PC-3 (cell line): ENCODE measurements at regions not wholly inside any gene's neighbourhood (a gene's known extent, or its start where the extent isn't known, plus 50 kb on each side); places are given as distances from the start of the nearest gene placed in this dataset.
A peak's percentile ranks its signal among the peaks of the same experiment; 100 is the strongest.

ENCODE experiments used
- ATAC-seq: fragments of 200-7000 bp; cut with Tn5 transposase; 2 replicates; pipeline ENCODE4 v1.9.1; 2020; ENCODE audit warnings: mild to moderate bottlenecking, moderate library complexity
- BruUV-seq: library from RNA; stranded (reverse); fragments of 400-500 nt; replicated peaks from 2 replicates; lab custom pipeline; 2021; lab: Mats Ljungman, UMichigan
- CTCF ChIA-PET: fragments of 300-600 bp; sonication (Branson Sonifier 250); formaldehyde crosslinking; loops from one replicate; lab custom pipeline; 2022; ENCODE audit warnings: antibody characterized with exemption; lab: Charles Lee
- POLR2A ChIA-PET: fragments of 300-600 bp; sonication (Branson Sonifier 250); formaldehyde crosslinking; loops from one replicate; lab custom pipeline; 2022; ENCODE audit warnings: antibody characterized with exemption; ENCODE audit not compliant: unreplicated experiment; lab: Charles Lee
- DNase-seq: peaks from one replicate; pipeline ENCODE4 v3.0.0-alpha.2; 2015
- H2AFZ ChIP-seq: fragments of 300-600 bp; sonication (generic); 2 replicates; pipeline ENCODE4 v1.6.0; 2016; ENCODE audit warnings: antibody characterized with exemption, low read length
- H3F3A ChIP-seq: fragments of 300-600 bp; sonication (generic); one replicate; pipeline ENCODE4 v1.6.0; 2017; ENCODE audit warnings: antibody characterized with exemption, low read length, control low read depth, mild to moderate bottlenecking; ENCODE audit not compliant: unreplicated experiment
- H3K27ac ChIP-seq: fragments of 300-600 bp; sonication (generic); 2 replicates; pipeline ENCODE4 v1.5.1; 2016; ENCODE audit warnings: mild to moderate bottlenecking, low read length
- H3K27me3 ChIP-seq: fragments of 300-600 bp; sonication (generic); 2 replicates; pipeline ENCODE4 v1.6.1; 2016; ENCODE audit warnings: low read length, mixed read lengths
- H3K36me3 ChIP-seq: fragments of 300-600 bp; sonication (generic); 2 replicates; pipeline ENCODE4 v1.6.1; 2016; ENCODE audit warnings: low read depth, mixed run types, low read length, mixed read lengths
- H3K4me1 ChIP-seq: fragments of 300-600 bp; sonication (generic); 2 replicates; pipeline ENCODE4 v1.5.1; 2016; ENCODE audit warnings: low read length; ENCODE audit not compliant: insufficient read depth
- H3K4me2 ChIP-seq: fragments of 300-600 bp; sonication (generic); 2 replicates; pipeline ENCODE4 v1.6.0; 2016; ENCODE audit warnings: low read length
- H3K4me3 ChIP-seq: fragments of 300-600 bp; sonication (generic); 2 replicates; pipeline ENCODE4 v1.5.1; 2016; ENCODE audit warnings: mild to moderate bottlenecking, low read length, mixed read lengths
- H3K79me2 ChIP-seq: fragments of 300-600 bp; sonication (generic); 2 replicates; pipeline ENCODE4 v1.6.1; 2017; ENCODE audit warnings: low read length, mixed read lengths
- H3K9ac ChIP-seq: fragments of 300-600 bp; sonication (generic); 2 replicates; pipeline ENCODE4 v1.6.0; 2016; ENCODE audit warnings: mild to moderate bottlenecking, low read length
- H3K9me2 ChIP-seq: fragments of 300-600 bp; sonication (generic); replicated peaks from 2 replicates; pipeline ENCODE4 v1.6.1; 2016; ENCODE audit warnings: mixed run types, low read length, mixed read lengths
- H3K9me3 ChIP-seq: fragments of 300-600 bp; sonication (generic); 2 replicates; pipeline ENCODE4 v1.6.1; 2016; ENCODE audit warnings: low read length, mixed read lengths
- H4K20me1 ChIP-seq: fragments of 300-600 bp; sonication (generic); 2 replicates; pipeline ENCODE4 v1.6.1; 2016; ENCODE audit warnings: low read length, mixed read lengths
- EZH2 ChIP-seq: fragments of 300-600 bp; sonication (generic); IDR thresholded peaks from one replicate; pipeline ENCODE4 v1.6.1; 2017; ENCODE audit warnings: antibody characterized with exemption, mild to moderate bottlenecking, low read length; ENCODE audit not compliant: unreplicated experiment
- EZH2phosphoT487 ChIP-seq: fragments of 300-600 bp; sonication (generic); IDR thresholded peaks from 2 replicates; pipeline ENCODE4 v1.6.1; 2018; ENCODE audit warnings: mild to moderate bottlenecking, antibody characterized with exemption, low read length, borderline replicate concordance
- intact Hi-C: fragments of 100-400 bp; cut with micrococcal nuclease; formaldehyde crosslinking; loops from 2 replicates; pipeline ENCODE4 v1.9.0; 2023
- TF ChIP-seq, protein P1 (sequence below): fragments of 300-600 bp; sonication (generic); conservative IDR thresholded peaks from 2 replicates; pipeline ENCODE4 v1.5.1; 2017; ENCODE audit warnings: antibody characterized with exemption, low read depth, mild to moderate bottlenecking, low read length

DNA sequence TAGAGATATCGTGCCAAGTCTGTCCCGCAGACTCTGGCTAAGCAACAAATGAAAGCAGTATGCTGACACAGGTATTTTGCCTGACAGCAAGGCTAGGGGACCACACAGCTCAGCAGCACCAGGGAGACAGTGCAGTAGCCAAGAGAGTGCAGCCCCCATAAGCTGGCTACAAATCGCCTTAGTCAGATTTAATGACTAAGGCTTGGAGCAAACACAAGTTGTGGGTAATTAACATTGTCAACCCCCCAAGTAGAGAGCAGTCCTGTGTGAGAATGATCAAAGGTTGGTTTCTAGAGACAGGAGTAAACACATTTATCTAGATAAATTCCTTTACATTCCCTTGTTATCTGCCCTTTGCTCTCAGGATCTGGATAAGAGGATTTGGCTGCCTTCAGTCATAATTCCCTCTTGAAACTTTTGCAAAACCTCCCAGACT, 1434.5 kb upstream of the CDH6 start:
- CTCF ChIA-PET, result no interaction called here
- H3K79me2 ChIP-seq, result no peaks in the 10 kb centered on the region
- no peak overlapping the region for H3K9ac ChIP-seq
- DNase-seq, result no peak
- POLR2A ChIA-PET, result no interaction called here
- H3K4me2 ChIP-seq, result no peak overlapping the region
- H3K4me3 ChIP-seq, result no peak overlapping the region
- no peaks in the 10 kb centered on the region for H3K27me3 ChIP-seq
- H3K9me3 ChIP-seq, result no peaks in the 10 kb centered on the region
- H3K27ac ChIP-seq, result no peak overlapping the region
- ATAC-seq, result peak; percentile 22; the same call in 1 of the 2 replicates
- H3F3A ChIP-seq, result no peaks in the 10 kb centered on the region
- TF ChIP-seq EZH2, result no peak
- TF ChIP-seq EZH2phosphoT487, result no peak
- TF ChIP-seq, protein P1, sequence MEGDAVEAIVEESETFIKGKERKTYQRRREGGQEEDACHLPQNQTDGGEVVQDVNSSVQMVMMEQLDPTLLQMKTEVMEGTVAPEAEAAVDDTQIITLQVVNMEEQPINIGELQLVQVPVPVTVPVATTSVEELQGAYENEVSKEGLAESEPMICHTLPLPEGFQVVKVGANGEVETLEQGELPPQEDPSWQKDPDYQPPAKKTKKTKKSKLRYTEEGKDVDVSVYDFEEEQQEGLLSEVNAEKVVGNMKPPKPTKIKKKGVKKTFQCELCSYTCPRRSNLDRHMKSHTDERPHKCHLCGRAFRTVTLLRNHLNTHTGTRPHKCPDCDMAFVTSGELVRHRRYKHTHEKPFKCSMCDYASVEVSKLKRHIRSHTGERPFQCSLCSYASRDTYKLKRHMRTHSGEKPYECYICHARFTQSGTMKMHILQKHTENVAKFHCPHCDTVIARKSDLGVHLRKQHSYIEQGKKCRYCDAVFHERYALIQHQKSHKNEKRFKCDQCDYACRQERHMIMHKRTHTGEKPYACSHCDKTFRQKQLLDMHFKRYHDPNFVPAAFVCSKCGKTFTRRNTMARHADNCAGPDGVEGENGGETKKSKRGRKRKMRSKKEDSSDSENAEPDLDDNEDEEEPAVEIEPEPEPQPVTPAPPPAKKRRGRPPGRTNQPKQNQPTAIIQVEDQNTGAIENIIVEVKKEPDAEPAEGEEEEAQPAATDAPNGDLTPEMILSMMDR, result no peak
- no peaks in the 10 kb centered on the region for H4K20me1 ChIP-seq
- H3K36me3 ChIP-seq, result no peaks in the 10 kb centered on the region
- H3K9me2 ChIP-seq, result no peaks in the 10 kb centered on the region
- no TSS peak for BruUV-seq
- no peaks in the 10 kb centered on the region for H3K4me1 ChIP-seq
- intact Hi-C loops, result no loop called here
- H2AFZ ChIP-seq, result 0 out of 2 replicates have a peak overlapping the region, but pooled peaks have one; percentile 4

DNA sequence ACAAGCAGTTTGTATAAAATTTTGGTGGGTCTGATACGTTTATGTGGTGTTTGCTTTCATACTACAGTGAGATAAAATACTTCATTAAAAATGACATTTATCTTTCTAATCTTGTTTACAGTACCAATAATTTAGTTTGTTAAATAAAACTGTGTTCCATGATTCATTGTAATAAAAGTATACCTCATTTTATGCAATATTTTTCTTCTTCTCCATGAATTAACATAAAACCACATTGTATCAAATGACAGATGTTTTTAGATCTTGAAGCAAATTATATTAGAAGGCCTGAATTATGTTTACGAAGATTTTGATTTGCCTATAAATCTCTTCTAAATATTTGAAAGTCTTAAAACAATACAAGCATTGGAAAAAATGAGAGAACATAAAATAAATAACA, 1443.0 kb upstream of the CDH6 start:
- TF ChIP-seq EZH2phosphoT487, result no peak
- TF ChIP-seq, protein P1, result no peak
- TF ChIP-seq EZH2, result no peak
- Histone ChIP-seq H3K9me2 (no peaks in the 10 kb centered on the region), H3K27me3 (no peaks in the 10 kb centered on the region), H3K79me2 (no peaks in the 10 kb centered on the region), H4K20me1 (no peaks in the 10 kb centered on the region), H3K4me2 (no peak overlapping the region), H3K4me1 (no peaks in the 10 kb centered on the region), H3K4me3 (no peak overlapping the region), H3K36me3 (no peaks in the 10 kb centered on the region), H3K9me3 (no peaks in the 10 kb centered on the region), H3K9ac (no peak overlapping the region), H3F3A (no peaks in the 10 kb centered on the region), H3K27ac (no peak overlapping the region), H2AFZ (no peak overlapping the region)
- no peak for DNase-seq
- no TSS peak for BruUV-seq
- CTCF ChIA-PET, result no interaction called here
- intact Hi-C loops, result loop anchor here (2.0 kb wide), 3 partner anchors 30 to 280 kb away; no protein-coding TSS in a partner anchor
- ATAC-seq, result peak; percentile 88
- POLR2A ChIA-PET, result no interaction called here

DNA sequence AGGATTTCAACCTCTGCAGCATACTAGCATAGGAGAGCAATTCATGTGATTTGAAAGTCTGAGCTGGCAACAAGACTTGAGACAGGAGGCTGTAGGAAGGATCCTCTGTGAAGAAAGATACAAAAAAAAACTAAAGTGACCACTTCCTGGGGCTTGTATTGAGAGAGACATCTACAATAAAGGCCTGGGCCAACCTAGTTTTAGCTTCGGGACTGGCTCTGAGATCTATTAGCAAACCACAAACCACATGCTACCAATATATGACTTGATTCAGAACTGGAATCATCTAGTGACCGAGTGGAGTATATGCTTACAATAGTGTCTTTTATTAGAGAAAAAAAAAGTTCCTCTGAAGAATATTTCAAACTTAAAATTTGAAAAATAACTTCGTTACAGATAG, 1448.9 kb upstream of the CDH6 start:
- Histone ChIP-seq H3K4me1 (no peaks in the 10 kb centered on the region), H3K9me3 (no peaks in the 10 kb centered on the region), H4K20me1 (no peaks in the 10 kb centered on the region), H3K4me2 (no peak overlapping the region), H3K9ac (no peak overlapping the region), H3K4me3 (no peak overlapping the region), H3K79me2 (no peaks in the 10 kb centered on the region), H3F3A (no peaks in the 10 kb centered on the region), H3K9me2 (no peaks in the 10 kb centered on the region), H3K27ac (no peak overlapping the region), H3K27me3 (no peaks in the 10 kb centered on the region), H3K36me3 (no peaks in the 10 kb centered on the region), H2AFZ (no peak overlapping the region)
- intact Hi-C loops, result no loop called here
- BruUV-seq, result no TSS peak
- CTCF ChIA-PET, result no interaction called here
- POLR2A ChIA-PET, result no interaction called here
- TF ChIP-seq EZH2phosphoT487 (no peak), EZH2 (no peak)
- TF ChIP-seq, protein P1, result no peak
- ATAC-seq (no peak), DNase-seq (no peak)
